ENCODE measurements at regions not wholly inside any gene's neighbourhood (a gene's known extent, or its start where the extent isn't known, plus 50 kb on each side); places are given as distances from the start of the nearest gene placed in this dataset.

- TF ChIP-seq POLR2AphosphoS5 (IDR thresholded peaks at IDR 0.05; ENCODE audit: low read depth): no peak
- TF ChIP-seq, protein P1, sequence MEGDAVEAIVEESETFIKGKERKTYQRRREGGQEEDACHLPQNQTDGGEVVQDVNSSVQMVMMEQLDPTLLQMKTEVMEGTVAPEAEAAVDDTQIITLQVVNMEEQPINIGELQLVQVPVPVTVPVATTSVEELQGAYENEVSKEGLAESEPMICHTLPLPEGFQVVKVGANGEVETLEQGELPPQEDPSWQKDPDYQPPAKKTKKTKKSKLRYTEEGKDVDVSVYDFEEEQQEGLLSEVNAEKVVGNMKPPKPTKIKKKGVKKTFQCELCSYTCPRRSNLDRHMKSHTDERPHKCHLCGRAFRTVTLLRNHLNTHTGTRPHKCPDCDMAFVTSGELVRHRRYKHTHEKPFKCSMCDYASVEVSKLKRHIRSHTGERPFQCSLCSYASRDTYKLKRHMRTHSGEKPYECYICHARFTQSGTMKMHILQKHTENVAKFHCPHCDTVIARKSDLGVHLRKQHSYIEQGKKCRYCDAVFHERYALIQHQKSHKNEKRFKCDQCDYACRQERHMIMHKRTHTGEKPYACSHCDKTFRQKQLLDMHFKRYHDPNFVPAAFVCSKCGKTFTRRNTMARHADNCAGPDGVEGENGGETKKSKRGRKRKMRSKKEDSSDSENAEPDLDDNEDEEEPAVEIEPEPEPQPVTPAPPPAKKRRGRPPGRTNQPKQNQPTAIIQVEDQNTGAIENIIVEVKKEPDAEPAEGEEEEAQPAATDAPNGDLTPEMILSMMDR (conservative IDR thresholded peaks at IDR 0.05; ENCODE audit: low read depth in 2 of 2): no peak
- TF ChIP-seq EZH2phosphoT487 (IDR thresholded peaks at IDR 0.05; ENCODE audit: unreplicated experiment): no peak
- TF ChIP-seq REST (IDR thresholded peaks at IDR 0.05; ENCODE audit: unreplicated experiment): no peak
- TF ChIP-seq JUNB (IDR thresholded peaks at IDR 0.05; ENCODE audit: unreplicated experiment): no peak
- no peak for TF ChIP-seq CREB1 (CRISPR knock-in tag; IDR thresholded peaks at IDR 0.05; ENCODE audit: low read depth)
- TF ChIP-seq EZH2 (IDR thresholded peaks at IDR 0.05; ENCODE audit: low read depth, unreplicated experiment): no peak
- TF ChIP-seq ZNF462 (CRISPR knock-in tag; IDR thresholded peaks at IDR 0.05): no peak
- TF ChIP-seq ZNF114 (CRISPR knock-in tag; IDR thresholded peaks at IDR 0.05): no peak
- TF ChIP-seq STAT1 (IDR thresholded peaks at IDR 0.05; ENCODE audit: unreplicated experiment): no peak
- no peak for TF ChIP-seq ZNF331 (CRISPR knock-in tag; IDR thresholded peaks at IDR 0.05; ENCODE audit: low read depth)
- no peak for TF ChIP-seq NANOG (IDR thresholded peaks at IDR 0.05; ENCODE audit: borderline replicate concordance)
- TF ChIP-seq, protein P2, sequence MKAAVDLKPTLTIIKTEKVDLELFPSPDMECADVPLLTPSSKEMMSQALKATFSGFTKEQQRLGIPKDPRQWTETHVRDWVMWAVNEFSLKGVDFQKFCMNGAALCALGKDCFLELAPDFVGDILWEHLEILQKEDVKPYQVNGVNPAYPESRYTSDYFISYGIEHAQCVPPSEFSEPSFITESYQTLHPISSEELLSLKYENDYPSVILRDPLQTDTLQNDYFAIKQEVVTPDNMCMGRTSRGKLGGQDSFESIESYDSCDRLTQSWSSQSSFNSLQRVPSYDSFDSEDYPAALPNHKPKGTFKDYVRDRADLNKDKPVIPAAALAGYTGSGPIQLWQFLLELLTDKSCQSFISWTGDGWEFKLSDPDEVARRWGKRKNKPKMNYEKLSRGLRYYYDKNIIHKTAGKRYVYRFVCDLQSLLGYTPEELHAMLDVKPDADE (IDR thresholded peaks at IDR 0.05): no peak
Observed at GRCh38 chr9:107759009-107759822, 269.6 kb upstream of the KLF4 start.

Measured in GM23338 (cell line).